Testis (tissue), 2 donors: ENCODE measurements at regions not wholly inside any gene's neighbourhood (a gene's known extent, or its start where the extent isn't known, plus 50 kb on each side); places are given as distances from the start of the nearest gene placed in this dataset.

ENCODE experiments used
- DNase-seq: peaks from one replicate; pipeline ENCODE4 v3.0.0-alpha.2; 2019
- H3K27ac ChIP-seq, 2 donors: fragments of 200-600 bp; sonication (generic); one replicate each; pipeline ENCODE4 v1.5.1; 2019
- H3K27me3 ChIP-seq: fragments of 200-600 bp; sonication (generic); one replicate; pipeline ENCODE4 v1.5.1; 2019
- H3K36me3 ChIP-seq: fragments of 200-600 bp; sonication (generic); one replicate; pipeline ENCODE4 v1.5.1; 2017; ENCODE audit warnings: low read depth; ENCODE audit errors: missing control alignments
- H3K4me1 ChIP-seq: fragments of 200-600 bp; sonication (generic); one replicate; pipeline ENCODE4 v1.5.1; 2019
- H3K4me3 ChIP-seq, 2 donors: fragments of 200-600 bp; sonication (generic); one replicate each; pipeline ENCODE4 v1.5.1; 2017 to 2019
- H3K9me3 ChIP-seq: fragments of 200-600 bp; sonication (generic); one replicate; pipeline ENCODE4 v1.5.1; 2017
- POLR2A ChIP-seq: fragments of 450-650 bp; IDR thresholded peaks from one replicate; pipeline ENCODE4 v1.6.1; 2017; ENCODE audit warnings: antibody characterized with exemption, mild to moderate bottlenecking, moderate library complexity
- WGBS, 2 donors: methylation state at CpG; one replicate each; pipeline ENCODE4 v1.1.5; 2018; 5-methylcytosine and 5-hydroxymethylcytosine counted together
- intact Hi-C: fragments of 100-400 bp; cut with DNase I; formaldehyde crosslinking; loops from one replicate; pipeline ENCODE4 v1.15.1; 2023; ENCODE audit warnings: low total_unique reads
- TF ChIP-seq, protein P1 (sequence below), 3 experiments: fragments of 450-650 bp in 2 of 3; fragments of 200-600 bp in 1 of 3; sonication (generic) in 1 of 3; IDR thresholded peaks; one replicate each; pipeline ENCODE4 v1.5.1; 2016 to 2019; ENCODE audit warnings: antibody characterized with exemption in 3 of 3, mild to moderate bottlenecking in 2 of 3, moderate library complexity in 1 of 3

GRCh38 chr6:44668391-44668930, 281.0 kb downstream of the CDC5L start:
- H3K27ac ChIP-seq, result no peak overlapping the region
- 71 to 81% methylated on average over 7 to 8 of the region's 8 CpGs for WGBS, 2 donors
- intact Hi-C loops, result no loop called here

GRCh38 chr6:44668976-44669934, 281.7 kb downstream of the CDC5L start:
- no peaks in the 10 kb centered on the region for H3K36me3 ChIP-seq
- no peak overlapping the region for H3K4me3 ChIP-seq
- DNase-seq, result no peak
- 89 to 95% methylated on average over 9 of the region's 9 CpGs for WGBS, 2 donors
- no peaks in the 10 kb centered on the region for H3K9me3 ChIP-seq
- no peak overlapping the region for H3K27ac ChIP-seq
- no peaks in the 10 kb centered on the region for H3K27me3 ChIP-seq
- intact Hi-C loops, result no loop called here
- TF ChIP-seq, protein P1, sequence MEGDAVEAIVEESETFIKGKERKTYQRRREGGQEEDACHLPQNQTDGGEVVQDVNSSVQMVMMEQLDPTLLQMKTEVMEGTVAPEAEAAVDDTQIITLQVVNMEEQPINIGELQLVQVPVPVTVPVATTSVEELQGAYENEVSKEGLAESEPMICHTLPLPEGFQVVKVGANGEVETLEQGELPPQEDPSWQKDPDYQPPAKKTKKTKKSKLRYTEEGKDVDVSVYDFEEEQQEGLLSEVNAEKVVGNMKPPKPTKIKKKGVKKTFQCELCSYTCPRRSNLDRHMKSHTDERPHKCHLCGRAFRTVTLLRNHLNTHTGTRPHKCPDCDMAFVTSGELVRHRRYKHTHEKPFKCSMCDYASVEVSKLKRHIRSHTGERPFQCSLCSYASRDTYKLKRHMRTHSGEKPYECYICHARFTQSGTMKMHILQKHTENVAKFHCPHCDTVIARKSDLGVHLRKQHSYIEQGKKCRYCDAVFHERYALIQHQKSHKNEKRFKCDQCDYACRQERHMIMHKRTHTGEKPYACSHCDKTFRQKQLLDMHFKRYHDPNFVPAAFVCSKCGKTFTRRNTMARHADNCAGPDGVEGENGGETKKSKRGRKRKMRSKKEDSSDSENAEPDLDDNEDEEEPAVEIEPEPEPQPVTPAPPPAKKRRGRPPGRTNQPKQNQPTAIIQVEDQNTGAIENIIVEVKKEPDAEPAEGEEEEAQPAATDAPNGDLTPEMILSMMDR (IDR thresholded peaks at IDR 0.05), result no peak
- no peak for TF ChIP-seq POLR2A
- no peaks in the 10 kb centered on the region for H3K4me1 ChIP-seq

More at GRCh38 chr6:44668391-44668930, 281.0 kb downstream of the CDC5L start:
- Histone ChIP-seq H3K4me3 (no peak overlapping the region), H3K4me1 (no peaks in the 10 kb centered on the region), H3K36me3 (no peaks in the 10 kb centered on the region), H3K27me3 (no peaks in the 10 kb centered on the region), H3K9me3 (no peaks in the 10 kb centered on the region)
- DNase-seq, result no peak
- TF ChIP-seq POLR2A, result no peak
- TF ChIP-seq, protein P1 (IDR thresholded peaks at IDR 0.05), result no peak

DNA sequence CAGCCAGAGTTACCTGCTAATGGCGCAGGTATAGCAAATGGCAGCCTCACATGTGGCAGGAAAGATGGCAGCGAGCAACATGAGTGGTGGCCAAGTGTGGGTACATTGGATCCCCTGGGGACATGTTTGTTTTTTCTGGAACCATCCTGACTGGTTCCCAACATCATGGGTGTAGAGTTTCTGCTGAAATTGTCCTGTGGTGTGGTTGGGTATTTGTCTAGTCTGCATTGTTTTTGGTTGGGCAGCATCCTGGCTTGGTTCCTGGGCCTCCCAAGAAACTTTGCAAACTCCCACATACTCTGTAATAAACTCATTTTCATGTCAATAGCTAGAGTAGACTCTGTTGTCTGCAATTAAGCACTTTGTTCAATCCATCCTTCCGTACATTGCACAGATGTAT, 282.6 kb downstream of the CDC5L start:
- Histone ChIP-seq H3K36me3 (no peaks in the 10 kb centered on the region), H3K27me3 (no peaks in the 10 kb centered on the region), H3K4me3 (no peak overlapping the region), H3K27ac (no peak overlapping the region), H3K4me1 (no peaks in the 10 kb centered on the region), H3K9me3 (no peaks in the 10 kb centered on the region)
- WGBS, 2 donors, result 89 to 100% methylated on average over 3 of the region's 3 CpGs
- intact Hi-C loops, result no loop called here
- TF ChIP-seq POLR2A, result no peak
- TF ChIP-seq, protein P1 (IDR thresholded peaks at IDR 0.05), result no peak
- no peak for DNase-seq

DNA sequence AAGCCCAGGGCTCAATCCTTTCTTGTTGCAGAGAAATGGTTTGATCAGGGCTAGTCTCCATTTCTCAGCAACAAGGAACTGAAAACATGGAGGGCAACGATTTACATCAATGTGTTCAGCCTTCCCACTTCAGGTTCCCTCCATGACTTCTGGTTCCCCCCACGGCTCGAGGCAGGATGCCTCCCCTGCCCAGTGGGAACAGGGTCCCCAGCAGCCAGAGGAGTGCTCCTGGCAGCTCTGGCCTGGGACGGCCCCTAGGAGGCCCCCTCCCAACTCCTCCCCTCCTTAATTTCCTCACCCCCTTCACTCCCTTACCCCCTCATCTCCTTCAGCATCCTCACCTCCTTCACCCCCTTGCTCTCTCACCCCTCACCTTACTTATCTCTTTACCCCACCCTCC, 283.8 kb downstream of the CDC5L start:
- Histone ChIP-seq H3K9me3 (no peaks in the 10 kb centered on the region), H3K4me1 (no peaks in the 10 kb centered on the region), H3K4me3 (no peak overlapping the region), H3K27me3 (no peaks in the 10 kb centered on the region), H3K36me3 (no peaks in the 10 kb centered on the region), H3K27ac (no peak overlapping the region)
- TF ChIP-seq, protein P1 (IDR thresholded peaks at IDR 0.05), result no peak
- no peak for TF ChIP-seq POLR2A
- intact Hi-C loops, result no loop called here
- WGBS, 2 donors, result 72 to 73% methylated on average over 4 of the region's 4 CpGs
- DNase-seq, result no peak
